ENCODE measurements at regions not wholly inside any gene's neighbourhood (a gene's known extent, or its start where the extent isn't known, plus 50 kb on each side); places are given as distances from the start of the nearest gene placed in this dataset.
"Not testable (repeated sequence)": the region's sequence is repeated elsewhere in the genome, so short reads cannot be mapped to it uniquely, and the experiment has no call there.

- H3K4me1 Mint-ChIP-seq (ENCODE audit: low read depth): no peaks in the 10 kb centered on the region
- H3K27ac Mint-ChIP-seq: no peak overlapping the region
These were observed 302.6 kb upstream of the NRSN1 start for GRCh38 chr6:23823421-23823820.

GRCh38 chr6:23826572-23826971 is 299.4 kb upstream of the NRSN1 start:
- DNase-seq (ENCODE audit: low spot score): no peak
- Mint-ChIP-seq H3K4me1 (ENCODE audit: low read depth) (no peaks in the 10 kb centered on the region), H3K9me3 (no peaks in the 10 kb centered on the region), H3K4me3 (no peak overlapping the region), H3K36me3 (ENCODE audit: low read depth) (no peaks in the 10 kb centered on the region), H3K27ac (no peak overlapping the region), H3K27me3 (ENCODE audit: insufficient read depth) (no peaks in the 10 kb centered on the region)
- intact Hi-C loops (cut with micrococcal nuclease): no loop called here

More at GRCh38 chr6:23823421-23823820, 302.6 kb upstream of the NRSN1 start:
- Mint-ChIP-seq H3K4me3 (no peak overlapping the region), H3K9me3 (peaks cover 5% of the 10 kb centered on the region), H3K27me3 (ENCODE audit: insufficient read depth) (no peaks in the 10 kb centered on the region), H3K36me3 (ENCODE audit: low read depth) (no peaks in the 10 kb centered on the region)
- intact Hi-C loops (cut with micrococcal nuclease): no loop called here
- DNase-seq (ENCODE audit: low spot score): no peak

- H3K36me3 Mint-ChIP-seq (ENCODE audit: low read depth): no peaks in the 10 kb centered on the region
- no peaks in the 10 kb centered on the region for H3K4me1 Mint-ChIP-seq (ENCODE audit: low read depth)
- H3K27ac Mint-ChIP-seq: no peak overlapping the region
- intact Hi-C loops (cut with micrococcal nuclease): no loop called here
- H3K9me3 Mint-ChIP-seq: no peaks in the 10 kb centered on the region
- H3K4me3 Mint-ChIP-seq: no peak overlapping the region
- no peak for DNase-seq (ENCODE audit: low spot score)
- H3K27me3 Mint-ChIP-seq (ENCODE audit: insufficient read depth): no peaks in the 10 kb centered on the region
These were observed 297.2 kb upstream of the NRSN1 start for GRCh38 chr6:23828861-23829260.

GRCh38 chr6:23841116-23841515 is 284.9 kb upstream of the NRSN1 start:
- H3K9me3 Mint-ChIP-seq: no peaks in the 10 kb centered on the region
- no peaks in the 10 kb centered on the region for H3K27me3 Mint-ChIP-seq (ENCODE audit: insufficient read depth)
- H3K4me1 Mint-ChIP-seq (ENCODE audit: low read depth): no peaks in the 10 kb centered on the region
- no peaks in the 10 kb centered on the region for H3K36me3 Mint-ChIP-seq (ENCODE audit: low read depth)
- intact Hi-C loops (cut with micrococcal nuclease): no loop called here
- no peak overlapping the region for H3K4me3 Mint-ChIP-seq
- H3K27ac Mint-ChIP-seq: no peak overlapping the region
- no peak for DNase-seq (ENCODE audit: low spot score)

- Mint-ChIP-seq H3K27ac (no peak overlapping the region), H3K36me3 (ENCODE audit: low read depth) (no peaks in the 10 kb centered on the region), H3K4me3 (no peak overlapping the region), H3K27me3 (ENCODE audit: insufficient read depth) (no peaks in the 10 kb centered on the region), H3K9me3 (no peaks in the 10 kb centered on the region), H3K4me1 (ENCODE audit: low read depth) (no peaks in the 10 kb centered on the region)
- no peak for DNase-seq (ENCODE audit: low spot score)
- intact Hi-C loops (cut with micrococcal nuclease): no loop called here
These were observed 283.3 kb upstream of the NRSN1 start for GRCh38 chr6:23842760-23843159.

GRCh38 chr6:23851522-23851921 is 274.5 kb upstream of the NRSN1 start:
- no peaks in the 10 kb centered on the region for H3K9me3 Mint-ChIP-seq
- H3K27me3 Mint-ChIP-seq (ENCODE audit: insufficient read depth): no peaks in the 10 kb centered on the region
- intact Hi-C loops (cut with micrococcal nuclease): no loop called here
- no peaks in the 10 kb centered on the region for H3K4me1 Mint-ChIP-seq (ENCODE audit: low read depth)
- H3K27ac Mint-ChIP-seq: no peak overlapping the region
- H3K36me3 Mint-ChIP-seq (ENCODE audit: low read depth): no peaks in the 10 kb centered on the region
- DNase-seq (ENCODE audit: low spot score): no peak
- no peak overlapping the region for H3K4me3 Mint-ChIP-seq

- intact Hi-C loops (cut with micrococcal nuclease); H3K4me3 Mint-ChIP-seq; H3K4me1 Mint-ChIP-seq (ENCODE audit: low read depth); H3K27me3 Mint-ChIP-seq (ENCODE audit: insufficient read depth); H3K27ac Mint-ChIP-seq; H3K9me3 Mint-ChIP-seq; DNase-seq (ENCODE audit: low spot score); H3K36me3 Mint-ChIP-seq (ENCODE audit: low read depth): not testable (repeated sequence)
These were observed 272.4 kb upstream of the NRSN1 start for GRCh38 chr6:23853566-23854133.

- H3K9me3 Mint-ChIP-seq; H3K4me1 Mint-ChIP-seq (ENCODE audit: low read depth); H3K36me3 Mint-ChIP-seq (ENCODE audit: low read depth); H3K27ac Mint-ChIP-seq; H3K4me3 Mint-ChIP-seq; DNase-seq (ENCODE audit: low spot score); intact Hi-C loops (cut with micrococcal nuclease); H3K27me3 Mint-ChIP-seq (ENCODE audit: insufficient read depth): not testable (repeated sequence)
These were observed 271.9 kb upstream of the NRSN1 start for GRCh38 chr6:23854154-23854553.

- Mint-ChIP-seq H3K27ac (no peak overlapping the region), H3K36me3 (ENCODE audit: low read depth) (no peaks in the 10 kb centered on the region), H3K9me3 (peaks cover 9% of the 10 kb centered on the region), H3K27me3 (ENCODE audit: insufficient read depth) (no peaks in the 10 kb centered on the region), H3K4me1 (ENCODE audit: low read depth) (no peaks in the 10 kb centered on the region), H3K4me3 (no peak overlapping the region)
- intact Hi-C loops (cut with micrococcal nuclease): no loop called here
- DNase-seq (ENCODE audit: low spot score): no peak
These were observed 270.4 kb upstream of the NRSN1 start for GRCh38 chr6:23855497-23856116.

GRCh38 chr6:23870496-23870895 is 255.5 kb upstream of the NRSN1 start:
- H3K9me3 Mint-ChIP-seq: no peaks in the 10 kb centered on the region
- no peaks in the 10 kb centered on the region for H3K36me3 Mint-ChIP-seq (ENCODE audit: low read depth)
- H3K27me3 Mint-ChIP-seq (ENCODE audit: insufficient read depth): no peaks in the 10 kb centered on the region
- no peak overlapping the region for H3K4me3 Mint-ChIP-seq
- intact Hi-C loops (cut with micrococcal nuclease): no loop called here
- no peak overlapping the region for H3K27ac Mint-ChIP-seq
- no peaks in the 10 kb centered on the region for H3K4me1 Mint-ChIP-seq (ENCODE audit: low read depth)
- DNase-seq (ENCODE audit: low spot score): no peak

- Mint-ChIP-seq H3K4me3 (no peak overlapping the region), H3K4me1 (ENCODE audit: low read depth) (no peaks in the 10 kb centered on the region), H3K27ac (no peak overlapping the region), H3K36me3 (ENCODE audit: low read depth) (no peaks in the 10 kb centered on the region), H3K9me3 (no peaks in the 10 kb centered on the region), H3K27me3 (ENCODE audit: insufficient read depth) (no peaks in the 10 kb centered on the region)
- no peak for DNase-seq (ENCODE audit: low spot score)
- intact Hi-C loops (cut with micrococcal nuclease): no loop called here
These were observed 252.9 kb upstream of the NRSN1 start for GRCh38 chr6:23873161-23873560.

GRCh38 chr6:23875006-23875405 is 251.0 kb upstream of the NRSN1 start:
- Mint-ChIP-seq H3K27ac (no peak overlapping the region), H3K4me1 (ENCODE audit: low read depth) (no peaks in the 10 kb centered on the region)
- intact Hi-C loops (cut with micrococcal nuclease): no loop called here

GRCh38 chr6:23879816-23880215 is 246.2 kb upstream of the NRSN1 start:
- H3K4me1 Mint-ChIP-seq (ENCODE audit: low read depth): no peaks in the 10 kb centered on the region
- H3K4me3 Mint-ChIP-seq: no peak overlapping the region
- intact Hi-C loops (cut with micrococcal nuclease): no loop called here
- H3K9me3 Mint-ChIP-seq: no peaks in the 10 kb centered on the region
- H3K27ac Mint-ChIP-seq: no peak overlapping the region
- no peaks in the 10 kb centered on the region for H3K36me3 Mint-ChIP-seq (ENCODE audit: low read depth)
- DNase-seq (ENCODE audit: low spot score): no peak
- no peaks in the 10 kb centered on the region for H3K27me3 Mint-ChIP-seq (ENCODE audit: insufficient read depth)

More at GRCh38 chr6:23875006-23875405, 251.0 kb upstream of the NRSN1 start:
- no peaks in the 10 kb centered on the region for H3K9me3 Mint-ChIP-seq
- no peaks in the 10 kb centered on the region for H3K27me3 Mint-ChIP-seq (ENCODE audit: insufficient read depth)
- DNase-seq (ENCODE audit: low spot score): no peak
- no peak overlapping the region for H3K4me3 Mint-ChIP-seq
- H3K36me3 Mint-ChIP-seq (ENCODE audit: low read depth): no peaks in the 10 kb centered on the region

All from activated T-helper 1 cell treated with anti-CD3 and anti-CD28 coated beads, Interleukin-12 subunit alpha, Interleukin-12 subunit beta, Interleukin-2, Interleukin-4 antibody, amounts not matched to agents 30 ng/mL and 10 ng/mL and 1 ng/mL, durations not matched to agents 14 hours and 24 hours and 36 hours (primary cell).